HG03354 (cell line): ENCODE measurements at regions not wholly inside any gene's neighbourhood (a gene's known extent, or its start where the extent isn't known, plus 50 kb on each side); places are given as distances from the start of the nearest gene placed in this dataset.
"Not testable (repeated sequence)": the region's sequence is repeated elsewhere in the genome, so short reads cannot be mapped to it uniquely, and the experiment has no call there.

Source experiments
- ATAC-seq: cut with Tn5 transposase; IDR thresholded peaks from one replicate; pipeline ENCODE4 v1.9.1; 2021; ENCODE audit warnings: mild to moderate bottlenecking; ENCODE audit not compliant: unreplicated experiment, poor library complexity, severe bottlenecking

- ATAC-seq, result no peak
These were observed 142.4 kb downstream of the TTLL2 start for GRCh38 chr6:167467282-167467681.

GRCh38 chr6:167467793-167468431, 143.0 kb downstream of the TTLL2 start:
- no peak for ATAC-seq

GRCh38 chr6:167469101-167469500, 144.2 kb downstream of the TTLL2 start:
- ATAC-seq, result no peak

GRCh38 chr6:167469672-167470071, 144.8 kb downstream of the TTLL2 start:
- ATAC-seq, result no peak

GRCh38 chr6:167470101-167470835, 145.4 kb downstream of the TTLL2 start:
- no peak for ATAC-seq

- ATAC-seq, result no peak
These were observed 146.1 kb downstream of the TTLL2 start for GRCh38 chr6:167470836-167471547.

- ATAC-seq, result no peak
These were observed 146.7 kb downstream of the TTLL2 start for GRCh38 chr6:167471548-167471930.

- no peak for ATAC-seq
These were observed 147.3 kb downstream of the TTLL2 start for GRCh38 chr6:167472148-167472547.

- ATAC-seq, result no peak
These were observed 148.0 kb downstream of the TTLL2 start for GRCh38 chr6:167472880-167473279.

GRCh38 chr6:167474171-167474570, 149.3 kb downstream of the TTLL2 start:
- ATAC-seq, result no peak

GRCh38 chr6:167474725-167475124, 149.8 kb downstream of the TTLL2 start:
- no peak for ATAC-seq

- ATAC-seq, result no peak
These were observed 151.1 kb downstream of the TTLL2 start for GRCh38 chr6:167475947-167476346.

- ATAC-seq, result no peak
These were observed 152.1 kb downstream of the TTLL2 start for GRCh38 chr6:167476844-167477595.

- ATAC-seq, result no peak
These were observed 152.8 kb downstream of the TTLL2 start for GRCh38 chr6:167477688-167478087.

GRCh38 chr6:167479301-167479700, 154.4 kb downstream of the TTLL2 start:
- ATAC-seq, result no peak

- no peak for ATAC-seq
These were observed 155.2 kb downstream of the TTLL2 start for GRCh38 chr6:167479901-167480648.

- no peak for ATAC-seq
These were observed 156.5 kb downstream of the TTLL2 start for GRCh38 chr6:167481307-167481926.

GRCh38 chr6:167482801-167483200, 157.9 kb downstream of the TTLL2 start:
- ATAC-seq, result not testable (repeated sequence)
